CD4-positive, alpha-beta T cell treated with Interleukin-6 at 100 ng/mL for 8 hours (primary cell): ENCODE measurements at regions not wholly inside any gene's neighbourhood (a gene's known extent, or its start where the extent isn't known, plus 50 kb on each side); places are given as distances from the start of the nearest gene placed in this dataset.
A peak's percentile ranks its signal among the peaks of the same experiment; 100 is the strongest.
"Not testable (repeated sequence)": the region's sequence is repeated elsewhere in the genome, so short reads cannot be mapped to it uniquely, and the experiment has no call there.

ENCODE experiments used
- DNase-seq: peaks from one replicate; pipeline ENCODE4 v3.0.0-alpha.2; 2020; ENCODE audit warnings: mixed read lengths, low spot score

- DNase-seq = no peak
Measured at GRCh38 chr3:5357089-5357488, 169.6 kb downstream of the EDEM1 start.

- DNase-seq = no peak
Measured at GRCh38 chr3:5358911-5359310, 171.4 kb downstream of the EDEM1 start.

- no peak for DNase-seq
Measured at GRCh38 chr3:5360453-5360852, 172.9 kb downstream of the EDEM1 start.

- no peak for DNase-seq
Measured at GRCh38 chr3:5366746-5367145, 179.2 kb downstream of the EDEM1 start.

GRCh38 chr3:5371555-5371954 lies 184.0 kb downstream of the EDEM1 start:
- DNase-seq = not testable (repeated sequence)

- no peak for DNase-seq
Measured at GRCh38 chr3:5376761-5377160, 189.3 kb downstream of the EDEM1 start.

- not testable (repeated sequence) for DNase-seq
Measured at GRCh38 chr3:5379266-5379665, 191.8 kb downstream of the EDEM1 start.

- DNase-seq = not testable (repeated sequence)
Measured at GRCh38 chr3:5383486-5384263, 196.2 kb downstream of the EDEM1 start.

GRCh38 chr3:5384557-5385236 lies 197.2 kb downstream of the EDEM1 start:
- no peak for DNase-seq

GRCh38 chr3:5388091-5388490 lies 200.6 kb downstream of the EDEM1 start:
- no peak for DNase-seq

GRCh38 chr3:5389057-5389456 lies 201.6 kb downstream of the EDEM1 start:
- DNase-seq = no peak

GRCh38 chr3:5390221-5390620 lies 202.7 kb downstream of the EDEM1 start:
- no peak for DNase-seq

- no peak for DNase-seq
Measured at GRCh38 chr3:5390936-5391625, 203.6 kb downstream of the EDEM1 start.

GRCh38 chr3:5401002-5401401 lies 213.5 kb downstream of the EDEM1 start:
- DNase-seq = no peak

GRCh38 chr3:5404718-5405117 lies 217.2 kb downstream of the EDEM1 start:
- DNase-seq = no peak

GRCh38 chr3:5411786-5412185 lies 224.3 kb downstream of the EDEM1 start:
- no peak for DNase-seq

- no peak for DNase-seq
Measured at GRCh38 chr3:5423076-5423475, 235.6 kb downstream of the EDEM1 start.

- DNase-seq = no peak
Measured at GRCh38 chr3:5423523-5423922, 236.0 kb downstream of the EDEM1 start.

- no peak for DNase-seq
Measured at GRCh38 chr3:5425371-5425770, 237.9 kb downstream of the EDEM1 start.

- peak; percentile 27 for DNase-seq
Measured at GRCh38 chr3:5426094-5426883, 238.8 kb downstream of the EDEM1 start.

GRCh38 chr3:5427021-5427420 lies 239.5 kb downstream of the EDEM1 start:
- no peak for DNase-seq

GRCh38 chr3:5427938-5428337 lies 240.4 kb downstream of the EDEM1 start:
- no peak for DNase-seq
